ENCODE measurements at regions not wholly inside any gene's neighbourhood (a gene's known extent, or its start where the extent isn't known, plus 50 kb on each side); places are given as distances from the start of the nearest gene placed in this dataset.
"Not testable (repeated sequence)": the region's sequence is repeated elsewhere in the genome, so short reads cannot be mapped to it uniquely, and the experiment has no call there.

DNA sequence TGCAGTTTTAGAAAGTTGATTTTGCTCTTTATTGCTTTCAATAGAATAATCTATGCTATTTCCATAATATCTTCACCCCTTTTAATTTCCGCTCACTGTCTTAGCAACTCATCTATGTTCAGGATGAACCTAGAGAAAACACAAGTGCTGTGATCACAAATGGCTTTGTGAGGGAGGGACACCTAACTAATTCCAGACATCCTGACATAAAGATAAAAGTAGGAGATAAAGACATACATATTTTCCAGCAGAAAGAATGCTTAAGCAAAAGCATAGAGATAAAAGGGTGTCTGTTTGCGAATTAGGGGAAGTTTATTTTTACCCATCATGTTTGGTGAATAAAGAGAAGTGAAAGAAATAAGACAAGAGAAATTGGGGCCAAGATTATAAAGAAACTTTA lies 254.2 kb downstream of the KCNJ2 start:
- no CpG with 5 or more reads among the region's 2 CpGs for WGBS (ENCODE audit: insufficient coverage, insufficient read length)
- H3K27ac ChIP-seq (ENCODE audit: low read length): no peak overlapping the region
- DNase-seq (ENCODE audit: low read depth, low spot score): no peak

GRCh38 chr17:70426752-70427151 lies 257.4 kb downstream of the KCNJ2 start:
- DNase-seq (ENCODE audit: low read depth, low spot score): no peak
- no CpG with 5 or more reads among the region's 3 CpGs for WGBS (ENCODE audit: insufficient coverage, insufficient read length)

More for the DNA sequence above, 254.2 kb downstream of the KCNJ2 start:
- H3K4me3 ChIP-seq (ENCODE audit: low read length): no peak overlapping the region
- no peaks in the 10 kb centered on the region for H3K27me3 ChIP-seq (ENCODE audit: control insufficient read depth, insufficient read depth, low read length)
- H3K4me1 ChIP-seq (ENCODE audit: control insufficient read depth, insufficient read depth, low read length): no peaks in the 10 kb centered on the region
- H3K36me3 ChIP-seq (ENCODE audit: control insufficient read depth, insufficient read depth, low read length): no peaks in the 10 kb centered on the region
- H3K9me3 ChIP-seq (ENCODE audit: control insufficient read depth, insufficient read depth, low read length): no peaks in the 10 kb centered on the region

DNA sequence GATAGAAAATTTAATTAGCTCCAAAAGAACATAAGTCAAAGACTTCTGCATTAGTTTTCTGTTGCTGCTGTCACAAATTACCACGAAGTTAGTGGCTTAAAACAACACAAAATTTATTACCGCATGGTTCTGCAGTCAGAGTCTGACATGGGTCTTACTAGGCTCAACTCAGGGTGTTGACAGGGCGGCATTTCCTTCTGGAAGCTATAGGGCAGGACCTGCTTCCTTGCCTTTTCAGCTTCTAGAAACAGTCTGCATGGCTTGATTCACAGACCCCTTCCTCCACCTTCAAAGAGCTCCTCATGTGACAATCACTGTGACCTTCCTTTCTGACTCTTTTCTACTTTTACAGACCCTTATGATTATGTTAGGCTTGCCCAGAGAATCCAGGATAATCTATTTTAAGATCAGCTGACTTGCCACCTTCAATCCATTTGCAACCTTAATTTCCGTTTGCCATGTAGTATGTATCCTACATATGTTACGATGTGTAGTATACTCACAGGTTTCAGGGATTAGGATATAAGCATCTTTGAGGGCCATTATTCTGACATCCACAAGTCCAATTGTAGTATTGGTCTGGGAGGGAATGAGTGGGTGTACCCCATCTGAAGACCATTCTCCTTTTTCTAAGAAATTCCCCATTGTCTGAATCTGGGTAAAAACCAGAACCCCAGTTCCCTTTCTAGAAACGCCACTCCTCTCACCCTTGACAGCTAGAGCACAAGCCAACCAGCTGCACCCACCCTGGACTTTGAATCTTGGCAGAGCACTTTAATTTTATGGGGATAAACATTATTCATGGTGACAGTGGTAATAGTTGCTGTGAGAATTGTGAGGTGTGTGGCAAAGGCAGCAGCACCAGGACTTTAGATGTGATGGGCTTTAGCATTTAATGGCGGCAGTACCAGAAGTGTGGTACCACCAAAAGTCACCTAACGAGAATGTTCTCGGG lies 265.5 kb downstream of the KCNJ2 start:
- Histone ChIP-seq H3K27me3 (ENCODE audit: control insufficient read depth, insufficient read depth, low read length) (no peaks in the 10 kb centered on the region), H3K4me3 (ENCODE audit: low read length) (no peak overlapping the region), H3K4me1 (ENCODE audit: control insufficient read depth, insufficient read depth, low read length) (no peaks in the 10 kb centered on the region), H3K36me3 (ENCODE audit: control insufficient read depth, insufficient read depth, low read length) (no peaks in the 10 kb centered on the region), H3K27ac (ENCODE audit: low read length) (no peak overlapping the region), H3K9me3 (ENCODE audit: control insufficient read depth, insufficient read depth, low read length) (no peaks in the 10 kb centered on the region)
- no CpG with 5 or more reads among the region's 9 CpGs for WGBS (ENCODE audit: insufficient coverage, insufficient read length)
- no peak for DNase-seq (ENCODE audit: low read depth, low spot score)

More at GRCh38 chr17:70426752-70427151, 257.4 kb downstream of the KCNJ2 start:
- no peaks in the 10 kb centered on the region for H3K27me3 ChIP-seq (ENCODE audit: control insufficient read depth, insufficient read depth, low read length)
- H3K36me3 ChIP-seq (ENCODE audit: control insufficient read depth, insufficient read depth, low read length): no peaks in the 10 kb centered on the region
- no peak overlapping the region for H3K27ac ChIP-seq (ENCODE audit: low read length)
- H3K4me1 ChIP-seq (ENCODE audit: control insufficient read depth, insufficient read depth, low read length): no peaks in the 10 kb centered on the region
- H3K9me3 ChIP-seq (ENCODE audit: control insufficient read depth, insufficient read depth, low read length): no peaks in the 10 kb centered on the region
- no peak overlapping the region for H3K4me3 ChIP-seq (ENCODE audit: low read length)

DNA sequence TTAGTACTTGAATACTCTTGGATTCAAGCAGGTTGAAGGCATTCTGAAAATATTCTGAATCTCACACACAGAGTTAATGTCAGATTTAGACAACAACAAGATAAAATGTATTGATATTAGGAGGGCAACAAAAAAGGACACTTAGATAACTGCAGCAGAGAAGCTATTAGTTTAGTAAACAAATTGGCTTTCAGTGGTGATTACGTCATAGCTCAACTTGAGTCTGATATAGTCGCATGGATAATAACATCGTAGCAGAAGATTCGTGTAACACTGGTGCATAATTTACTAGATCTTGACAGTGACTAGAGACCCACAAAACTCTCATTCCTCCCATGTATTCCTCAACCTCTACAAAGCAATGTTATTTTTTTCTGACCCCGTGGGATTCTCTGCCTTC lies 268.3 kb downstream of the KCNJ2 start:
- Histone ChIP-seq H3K27me3 (ENCODE audit: control insufficient read depth, insufficient read depth, low read length) (no peaks in the 10 kb centered on the region), H3K27ac (ENCODE audit: low read length) (no peak overlapping the region), H3K4me3 (ENCODE audit: low read length) (no peak overlapping the region), H3K4me1 (ENCODE audit: control insufficient read depth, insufficient read depth, low read length) (no peaks in the 10 kb centered on the region), H3K9me3 (ENCODE audit: control insufficient read depth, insufficient read depth, low read length) (no peaks in the 10 kb centered on the region), H3K36me3 (ENCODE audit: control insufficient read depth, insufficient read depth, low read length) (no peaks in the 10 kb centered on the region)
- WGBS (ENCODE audit: insufficient coverage, insufficient read length): no CpG with 5 or more reads among the region's 5 CpGs
- DNase-seq (ENCODE audit: low read depth, low spot score): no peak

GRCh38 chr17:70446446-70446845 lies 277.1 kb downstream of the KCNJ2 start:
- no CpG with 5 or more reads among the region's 1 CpG for WGBS (ENCODE audit: insufficient coverage, insufficient read length)
- H3K4me1 ChIP-seq (ENCODE audit: control insufficient read depth, insufficient read depth, low read length): no peaks in the 10 kb centered on the region

DNA sequence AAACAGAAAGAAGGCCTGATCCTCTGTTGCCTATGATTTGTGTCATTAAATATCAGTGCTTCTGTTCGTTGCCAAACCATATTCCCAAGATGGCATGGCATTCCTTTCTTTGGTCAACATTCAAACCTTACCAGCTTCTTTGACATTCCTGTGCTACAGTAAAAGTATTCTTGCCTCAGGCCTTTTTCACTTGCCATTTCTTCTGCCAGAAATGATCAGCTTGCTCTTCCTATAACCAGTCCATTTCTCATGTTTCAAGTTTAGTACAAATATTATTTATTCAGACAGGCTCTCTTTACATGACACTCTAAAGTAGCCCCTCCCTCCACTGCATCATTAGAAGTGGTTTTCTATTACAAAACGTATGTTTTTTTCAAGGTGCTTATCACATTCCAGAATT lies 278.3 kb downstream of the KCNJ2 start:
- no CpG with 5 or more reads among the region's 2 CpGs for WGBS (ENCODE audit: insufficient coverage, insufficient read length)
- no peaks in the 10 kb centered on the region for H3K4me1 ChIP-seq (ENCODE audit: control insufficient read depth, insufficient read depth, low read length)
- H3K36me3 ChIP-seq (ENCODE audit: control insufficient read depth, insufficient read depth, low read length): no peaks in the 10 kb centered on the region
- DNase-seq (ENCODE audit: low read depth, low spot score): no peak
- H3K4me3 ChIP-seq (ENCODE audit: low read length): no peak overlapping the region
- no peaks in the 10 kb centered on the region for H3K9me3 ChIP-seq (ENCODE audit: control insufficient read depth, insufficient read depth, low read length)
- no peak overlapping the region for H3K27ac ChIP-seq (ENCODE audit: low read length)
- no peaks in the 10 kb centered on the region for H3K27me3 ChIP-seq (ENCODE audit: control insufficient read depth, insufficient read depth, low read length)

More at GRCh38 chr17:70446446-70446845, 277.1 kb downstream of the KCNJ2 start:
- H3K27me3 ChIP-seq (ENCODE audit: control insufficient read depth, insufficient read depth, low read length): no peaks in the 10 kb centered on the region
- H3K4me3 ChIP-seq (ENCODE audit: low read length): no peak overlapping the region
- no peak for DNase-seq (ENCODE audit: low read depth, low spot score)
- H3K27ac ChIP-seq (ENCODE audit: low read length): no peak overlapping the region
- no peaks in the 10 kb centered on the region for H3K36me3 ChIP-seq (ENCODE audit: control insufficient read depth, insufficient read depth, low read length)
- H3K9me3 ChIP-seq (ENCODE audit: control insufficient read depth, insufficient read depth, low read length): no peaks in the 10 kb centered on the region

GRCh38 chr17:70453075-70453474 lies 283.7 kb downstream of the KCNJ2 start:
- H3K9me3 ChIP-seq (ENCODE audit: control insufficient read depth, insufficient read depth, low read length); H3K27ac ChIP-seq (ENCODE audit: low read length); H3K4me1 ChIP-seq (ENCODE audit: control insufficient read depth, insufficient read depth, low read length); H3K27me3 ChIP-seq (ENCODE audit: control insufficient read depth, insufficient read depth, low read length); H3K36me3 ChIP-seq (ENCODE audit: control insufficient read depth, insufficient read depth, low read length); H3K4me3 ChIP-seq (ENCODE audit: low read length); DNase-seq (ENCODE audit: low read depth, low spot score): not testable (repeated sequence)
- no CpG with 5 or more reads among the region's 12 CpGs for WGBS (ENCODE audit: insufficient coverage, insufficient read length)

DNA sequence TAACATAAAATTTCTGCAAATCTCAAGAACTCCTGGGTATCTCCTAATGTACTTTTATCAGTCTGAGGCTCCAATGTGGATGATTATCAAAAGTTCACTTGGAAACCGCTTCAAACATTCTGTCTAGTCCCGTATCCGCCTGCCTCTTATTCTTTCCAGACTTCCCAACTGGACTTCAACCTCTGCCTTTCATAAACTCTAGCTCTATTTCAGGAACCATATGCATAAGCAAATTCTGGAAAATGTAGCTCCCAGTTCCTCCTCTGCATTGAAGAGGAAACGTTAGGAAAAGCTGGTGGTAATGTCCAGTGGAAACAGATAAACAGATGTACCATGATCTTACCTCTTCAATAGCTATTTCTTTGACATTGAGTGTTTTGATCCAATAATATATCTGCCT lies 285.0 kb downstream of the KCNJ2 start:
- Histone ChIP-seq H3K9me3 (ENCODE audit: control insufficient read depth, insufficient read depth, low read length) (no peaks in the 10 kb centered on the region), H3K4me3 (ENCODE audit: low read length) (no peak overlapping the region), H3K4me1 (ENCODE audit: control insufficient read depth, insufficient read depth, low read length) (no peaks in the 10 kb centered on the region), H3K27me3 (ENCODE audit: control insufficient read depth, insufficient read depth, low read length) (no peaks in the 10 kb centered on the region), H3K36me3 (ENCODE audit: control insufficient read depth, insufficient read depth, low read length) (no peaks in the 10 kb centered on the region), H3K27ac (ENCODE audit: low read length) (no peak overlapping the region)
- DNase-seq (ENCODE audit: low read depth, low spot score): no peak
- no CpG with 5 or more reads among the region's 4 CpGs for WGBS (ENCODE audit: insufficient coverage, insufficient read length)

GRCh38 chr17:70454908-70455307 lies 285.6 kb downstream of the KCNJ2 start:
- no peaks in the 10 kb centered on the region for H3K4me1 ChIP-seq (ENCODE audit: control insufficient read depth, insufficient read depth, low read length)
- H3K27me3 ChIP-seq (ENCODE audit: control insufficient read depth, insufficient read depth, low read length): no peaks in the 10 kb centered on the region
- no peaks in the 10 kb centered on the region for H3K9me3 ChIP-seq (ENCODE audit: control insufficient read depth, insufficient read depth, low read length)
- no peak overlapping the region for H3K27ac ChIP-seq (ENCODE audit: low read length)
- no peak overlapping the region for H3K4me3 ChIP-seq (ENCODE audit: low read length)
- no peak for DNase-seq (ENCODE audit: low read depth, low spot score)
- no peaks in the 10 kb centered on the region for H3K36me3 ChIP-seq (ENCODE audit: control insufficient read depth, insufficient read depth, low read length)

GRCh38 chr17:70464995-70465394 lies 295.7 kb downstream of the KCNJ2 start:
- Histone ChIP-seq H3K36me3 (ENCODE audit: control insufficient read depth, insufficient read depth, low read length) (no peaks in the 10 kb centered on the region), H3K9me3 (ENCODE audit: control insufficient read depth, insufficient read depth, low read length) (no peaks in the 10 kb centered on the region), H3K27me3 (ENCODE audit: control insufficient read depth, insufficient read depth, low read length) (no peaks in the 10 kb centered on the region), H3K4me3 (ENCODE audit: low read length) (no peak overlapping the region), H3K27ac (ENCODE audit: low read length) (no peak overlapping the region), H3K4me1 (ENCODE audit: control insufficient read depth, insufficient read depth, low read length) (no peaks in the 10 kb centered on the region)
- no peak for DNase-seq (ENCODE audit: low read depth, low spot score)
- no CpG with 5 or more reads among the region's 2 CpGs for WGBS (ENCODE audit: insufficient coverage, insufficient read length)

DNA sequence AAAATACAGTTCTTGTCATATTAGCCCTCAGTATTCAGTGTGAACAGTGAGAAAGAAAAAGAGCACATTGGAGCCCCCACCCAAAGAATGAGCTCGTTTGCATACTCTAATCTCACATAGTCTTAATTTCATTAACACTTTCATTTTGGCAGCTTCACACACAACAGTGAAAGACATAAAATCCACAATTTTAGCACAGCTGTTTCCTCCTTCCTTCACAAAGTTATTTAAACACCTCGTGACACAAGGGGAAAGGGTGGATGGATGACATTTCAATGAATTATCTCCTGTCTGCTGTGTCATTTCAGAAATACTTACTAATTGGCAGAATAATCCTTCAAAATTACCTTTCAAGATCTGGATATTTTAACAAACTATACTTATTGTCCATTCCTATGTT lies 299.3 kb downstream of the KCNJ2 start:
- no peaks in the 10 kb centered on the region for H3K9me3 ChIP-seq (ENCODE audit: control insufficient read depth, insufficient read depth, low read length)
- no CpG with 5 or more reads among the region's 2 CpGs for WGBS (ENCODE audit: insufficient coverage, insufficient read length)

More for the DNA sequence above, 299.3 kb downstream of the KCNJ2 start:
- Histone ChIP-seq H3K36me3 (ENCODE audit: control insufficient read depth, insufficient read depth, low read length) (no peaks in the 10 kb centered on the region), H3K4me3 (ENCODE audit: low read length) (no peak overlapping the region), H3K27me3 (ENCODE audit: control insufficient read depth, insufficient read depth, low read length) (no peaks in the 10 kb centered on the region), H3K27ac (ENCODE audit: low read length) (no peak overlapping the region), H3K4me1 (ENCODE audit: control insufficient read depth, insufficient read depth, low read length) (no peaks in the 10 kb centered on the region)
- DNase-seq (ENCODE audit: low read depth, low spot score): no peak

Measured in iPS DF 6.9 (cell line).